Adipose tissue (tissue), 3 donors: ENCODE measurements at regions not wholly inside any gene's neighbourhood (a gene's known extent, or its start where the extent isn't known, plus 50 kb on each side); places are given as distances from the start of the nearest gene placed in this dataset.

ENCODE experiments used
- H3K27ac ChIP-seq: one replicate; pipeline ENCODE4 v1.5.1; 2013; ENCODE audit warnings: low read depth, low read length
- WGBS, 3 donors: extraction: QIAGEN DNeasy Blood & Tissue Kit; methylation state at CpG; one replicate each; pipeline ENCODE4 v1.1.7; 2013; 5-methylcytosine and 5-hydroxymethylcytosine counted together
- donor health status: healthy with polysubstance abuse.
- donor health status: Bipolar disorder and iron deficiency.
- donor health status: healthy.

GRCh38 chr2:12504443-12504842 is 212.3 kb upstream of the TRIB2 start:
- WGBS, 3 donors, result 70 to 83% (median 80%) methylated on average over 4 of the region's 4 CpGs
- no peak overlapping the region for H3K27ac ChIP-seq

- no peak overlapping the region for H3K27ac ChIP-seq
- WGBS, 3 donors, result 85 to 94% (median 89%) methylated on average over 2 of the region's 2 CpGs
These were observed 209.9 kb upstream of the TRIB2 start for GRCh38 chr2:12506846-12507245.

- no peak overlapping the region for H3K27ac ChIP-seq
- 51 to 69% (median 67%) methylated on average over 7 of the region's 7 CpGs for WGBS, 3 donors
These were observed 209.4 kb upstream of the TRIB2 start for GRCh38 chr2:12507295-12507694.

GRCh38 chr2:12510070-12510469 is 206.7 kb upstream of the TRIB2 start:
- H3K27ac ChIP-seq, result no peak overlapping the region

GRCh38 chr2:12513339-12513738 is 203.4 kb upstream of the TRIB2 start:
- H3K27ac ChIP-seq, result no peak overlapping the region
- 67 to 77% (median 71%) methylated on average over 1 of the region's 1 CpG for WGBS, 3 donors

GRCh38 chr2:12514168-12514567 is 202.6 kb upstream of the TRIB2 start:
- 74 to 89% (median 76%) methylated on average over 3 of the region's 3 CpGs for WGBS, 3 donors
- H3K27ac ChIP-seq, result no peak overlapping the region

GRCh38 chr2:12514631-12515437 is 201.9 kb upstream of the TRIB2 start:
- H3K27ac ChIP-seq, result no peak overlapping the region
- WGBS, 3 donors, result 61 to 83% (median 77%) methylated on average over 9 of the region's 9 CpGs

- 0 to 92% (median 3%) methylated on average over 1 of the region's 1 CpG for WGBS, 3 donors
- no peak overlapping the region for H3K27ac ChIP-seq
These were observed 200.9 kb upstream of the TRIB2 start for GRCh38 chr2:12515871-12516270.

- WGBS, 3 donors, result 53 to 64% (median 64%) methylated on average over 1 of the region's 1 CpG
- H3K27ac ChIP-seq, result no peak overlapping the region
These were observed 183.3 kb upstream of the TRIB2 start for GRCh38 chr2:12533337-12534005.

GRCh38 chr2:12534646-12535263 is 182.0 kb upstream of the TRIB2 start:
- 55 to 61% (median 59%) methylated on average over 3 of the region's 3 CpGs for WGBS, 3 donors
- H3K27ac ChIP-seq, result no peak overlapping the region

GRCh38 chr2:12536976-12537375 is 179.8 kb upstream of the TRIB2 start:
- 71 to 77% (median 72%) methylated on average over 4 of the region's 4 CpGs for WGBS, 3 donors
- H3K27ac ChIP-seq, result no peak overlapping the region

GRCh38 chr2:12538138-12538694 is 178.5 kb upstream of the TRIB2 start:
- WGBS, 3 donors, result 68 to 92% (median 88%) methylated on average over 3 of the region's 3 CpGs
- no peak overlapping the region for H3K27ac ChIP-seq

- no peak overlapping the region for H3K27ac ChIP-seq
- 89 to 93% (median 90%) methylated on average over 9 of the region's 9 CpGs for WGBS, 3 donors
These were observed 177.4 kb upstream of the TRIB2 start for GRCh38 chr2:12539336-12539735.

GRCh38 chr2:12539776-12540562 is 176.8 kb upstream of the TRIB2 start:
- H3K27ac ChIP-seq, result no peak overlapping the region
- whole genome bisulfite sequencing, 3 donors, result 84 to 92% (median 91%) methylated on average over 10 of the region's 10 CpGs

GRCh38 chr2:12543076-12543977 is 173.4 kb upstream of the TRIB2 start:
- no peak overlapping the region for H3K27ac ChIP-seq
- 76 to 83% (median 77%) methylated on average over 11 of the region's 11 CpGs for WGBS, 3 donors

- no peak overlapping the region for H3K27ac ChIP-seq
- WGBS, 3 donors, result 78 to 87% (median 78%) methylated on average over 7 of the region's 7 CpGs
These were observed 172.7 kb upstream of the TRIB2 start for GRCh38 chr2:12543978-12544558.

- no peak overlapping the region for H3K27ac ChIP-seq
- WGBS, 3 donors, result 85 to 91% (median 88%) methylated on average over 2 of the region's 2 CpGs
These were observed 169.1 kb upstream of the TRIB2 start for GRCh38 chr2:12547566-12548170.
